HG02623 (cell line): ENCODE measurements at regions not wholly inside any gene's neighbourhood (a gene's known extent, or its start where the extent isn't known, plus 50 kb on each side); places are given as distances from the start of the nearest gene placed in this dataset.

ENCODE experiments used
- ATAC-seq: cut with Tn5 transposase; IDR thresholded peaks from one replicate; pipeline ENCODE4 v1.9.1; 2021; ENCODE audit warnings: moderate library complexity; ENCODE audit not compliant: unreplicated experiment

DNA sequence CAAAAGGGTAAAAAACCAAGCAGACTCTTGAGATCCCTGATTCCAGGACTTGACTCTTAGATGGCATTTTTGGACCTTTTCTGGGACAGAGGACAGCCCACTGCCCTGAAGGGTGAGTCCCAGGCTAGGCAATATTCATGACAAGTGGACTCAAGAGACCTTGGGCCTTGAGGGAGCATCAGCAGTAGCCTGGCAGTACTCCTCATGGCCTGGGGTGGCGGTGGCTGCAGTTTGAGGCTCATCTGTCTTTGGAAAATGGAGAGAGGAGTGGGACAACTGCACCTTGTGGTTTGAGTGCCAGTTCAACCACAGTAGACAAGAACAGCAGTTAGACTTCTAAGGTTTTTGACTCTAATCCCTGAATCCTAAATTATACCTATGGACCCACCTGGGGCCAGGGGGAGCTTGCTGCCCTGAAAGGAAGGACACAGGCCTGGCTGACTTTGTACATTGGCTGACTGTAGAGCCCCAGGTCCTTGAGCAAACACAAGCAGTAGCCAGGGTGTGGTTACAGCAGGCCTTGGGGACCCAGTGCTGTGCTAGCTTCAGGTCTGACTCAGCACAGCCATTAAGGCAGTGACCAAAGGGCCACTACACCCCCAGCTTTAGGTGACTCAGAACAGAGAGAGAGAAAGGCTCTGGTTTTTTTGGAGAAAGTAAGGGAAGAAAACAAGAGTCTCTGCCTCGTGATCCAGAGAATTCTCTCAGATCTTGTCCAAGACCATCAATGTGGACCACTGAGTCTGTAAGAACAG, 1023.2 kb downstream of the KCNT2 start:
- ATAC-seq: no peak

DNA sequence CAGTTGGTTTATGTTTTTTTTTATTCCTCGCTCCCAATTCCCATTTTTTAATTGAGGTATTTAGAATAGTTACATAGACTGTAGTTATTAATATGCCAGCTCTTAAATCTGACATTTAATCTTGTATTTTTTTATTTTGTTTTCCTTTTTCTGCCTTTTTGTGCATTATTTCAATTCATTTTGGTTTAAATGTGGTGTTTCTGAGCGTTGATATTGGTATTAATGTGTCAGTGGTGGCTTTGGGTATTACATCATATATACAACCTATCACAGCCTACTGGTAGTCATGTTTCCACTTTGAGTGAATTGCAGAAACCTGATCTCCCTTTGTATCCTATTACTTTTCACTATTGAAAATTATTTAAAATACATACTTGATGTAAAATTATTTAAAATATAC, 1027.3 kb downstream of the KCNT2 start:
- no peak for ATAC-seq

DNA sequence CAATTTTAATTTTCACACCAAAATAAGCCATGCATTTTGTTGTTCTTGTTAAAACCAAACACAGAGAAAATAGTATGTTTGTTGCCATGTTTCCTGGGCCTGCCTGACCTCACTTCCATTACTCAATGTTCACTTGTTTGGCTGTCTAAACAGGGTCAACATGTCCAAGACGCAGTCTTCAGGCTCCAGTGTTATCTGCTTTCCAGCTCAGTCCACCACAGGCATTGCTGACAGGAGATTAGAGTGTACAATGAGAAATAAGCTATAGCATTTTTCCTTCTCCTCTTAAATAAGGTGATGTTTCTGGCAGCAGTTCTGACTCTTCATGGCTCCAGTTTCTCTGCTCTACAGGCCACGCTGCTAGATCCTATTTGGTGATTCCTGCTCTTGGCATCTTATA, 1030.5 kb downstream of the KCNT2 start:
- no peak for ATAC-seq

DNA sequence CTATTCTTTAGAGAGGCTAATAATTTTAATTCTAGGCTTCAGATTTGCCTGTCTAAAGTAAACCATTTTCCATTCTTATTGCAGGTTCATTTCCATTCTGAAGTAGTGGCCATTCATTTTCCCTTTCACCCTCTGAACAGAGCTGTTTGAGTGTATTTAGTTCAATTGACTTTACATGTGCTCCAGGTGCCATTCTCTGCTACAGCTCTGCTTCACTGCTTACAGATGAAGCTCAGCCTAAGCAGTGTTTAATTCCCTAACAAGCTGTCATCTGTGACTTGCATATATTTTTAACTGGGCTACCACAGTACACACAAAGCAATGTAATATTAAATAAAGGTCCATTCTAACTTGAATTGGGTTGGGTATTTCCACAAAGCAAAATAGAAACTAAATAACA, 1031.6 kb downstream of the KCNT2 start:
- no peak for ATAC-seq

DNA sequence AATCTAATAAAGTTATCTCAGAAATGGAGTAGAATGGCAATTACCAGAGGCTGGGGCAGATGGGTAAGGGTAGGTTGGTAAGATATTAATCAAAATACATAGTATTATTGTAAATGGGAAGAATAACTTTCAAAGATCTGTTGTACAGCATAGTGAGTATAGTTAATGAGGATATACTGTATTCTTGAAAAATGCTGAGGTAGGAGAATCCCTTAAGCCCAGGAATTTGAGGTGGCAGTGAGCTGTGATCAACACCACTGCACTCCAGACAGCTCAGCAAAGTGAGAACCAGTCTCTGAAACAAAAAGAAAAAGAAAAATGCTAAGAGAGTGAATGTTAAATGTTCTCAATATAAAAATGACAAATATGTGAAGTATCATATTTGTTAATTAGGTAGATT, 1033.7 kb downstream of the KCNT2 start:
- ATAC-seq: no peak

DNA sequence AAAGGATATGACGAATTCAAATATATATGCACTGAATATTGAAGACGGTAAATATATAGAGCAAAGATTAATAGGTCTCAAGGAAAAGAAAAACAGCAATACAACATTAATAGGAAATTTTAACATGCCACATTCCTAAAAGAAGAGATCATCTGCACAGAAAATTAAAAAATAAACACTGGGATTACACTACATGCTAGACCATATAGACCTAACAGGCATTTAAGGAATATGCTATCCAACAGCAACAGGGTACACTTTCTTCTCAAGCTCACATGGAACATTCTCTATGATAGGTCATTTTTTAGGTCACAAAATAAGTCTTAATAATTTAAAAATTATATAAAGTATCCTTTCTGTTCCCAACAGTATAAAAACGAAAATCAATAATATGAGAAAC, 1038.3 kb downstream of the KCNT2 start:
- no peak for ATAC-seq

DNA sequence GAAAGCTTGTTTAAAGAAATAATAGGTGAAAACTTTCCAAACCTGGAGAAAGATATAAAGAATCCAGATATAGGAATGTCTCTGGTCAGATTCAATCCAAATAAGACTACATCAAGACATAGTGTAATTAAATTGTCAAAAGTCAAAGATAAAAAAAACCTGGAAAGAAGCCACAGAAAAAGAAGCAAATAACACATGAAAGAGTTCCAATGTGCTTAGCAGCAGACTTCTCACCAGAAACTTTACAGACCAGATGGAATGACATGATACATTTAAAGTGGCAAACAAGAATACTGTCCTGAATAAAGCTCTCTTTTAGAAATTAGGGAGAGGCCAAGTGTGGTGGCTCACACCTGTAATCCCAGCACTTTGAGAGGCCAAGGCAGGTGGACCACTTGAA, 1039.9 kb downstream of the KCNT2 start:
- no peak for ATAC-seq

DNA sequence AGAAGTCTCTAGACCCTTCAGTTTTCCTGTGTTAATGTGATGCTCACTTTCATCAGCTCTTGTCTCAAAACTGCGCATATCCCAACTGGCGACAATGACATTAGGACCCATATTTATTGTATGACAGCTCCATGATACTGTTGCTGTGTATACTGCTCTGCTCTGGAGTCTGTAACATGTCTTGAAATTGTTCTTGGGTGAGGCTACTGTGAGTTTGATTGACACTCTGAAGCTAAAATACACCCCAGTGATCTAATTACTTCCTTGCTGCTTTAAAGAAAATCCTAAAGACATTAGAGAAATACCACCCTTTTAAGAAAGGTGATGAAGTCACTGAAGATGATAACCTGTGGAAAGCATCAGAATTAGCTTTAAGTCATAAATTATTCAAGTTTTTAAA, 1046.2 kb downstream of the KCNT2 start:
- ATAC-seq: no peak

DNA sequence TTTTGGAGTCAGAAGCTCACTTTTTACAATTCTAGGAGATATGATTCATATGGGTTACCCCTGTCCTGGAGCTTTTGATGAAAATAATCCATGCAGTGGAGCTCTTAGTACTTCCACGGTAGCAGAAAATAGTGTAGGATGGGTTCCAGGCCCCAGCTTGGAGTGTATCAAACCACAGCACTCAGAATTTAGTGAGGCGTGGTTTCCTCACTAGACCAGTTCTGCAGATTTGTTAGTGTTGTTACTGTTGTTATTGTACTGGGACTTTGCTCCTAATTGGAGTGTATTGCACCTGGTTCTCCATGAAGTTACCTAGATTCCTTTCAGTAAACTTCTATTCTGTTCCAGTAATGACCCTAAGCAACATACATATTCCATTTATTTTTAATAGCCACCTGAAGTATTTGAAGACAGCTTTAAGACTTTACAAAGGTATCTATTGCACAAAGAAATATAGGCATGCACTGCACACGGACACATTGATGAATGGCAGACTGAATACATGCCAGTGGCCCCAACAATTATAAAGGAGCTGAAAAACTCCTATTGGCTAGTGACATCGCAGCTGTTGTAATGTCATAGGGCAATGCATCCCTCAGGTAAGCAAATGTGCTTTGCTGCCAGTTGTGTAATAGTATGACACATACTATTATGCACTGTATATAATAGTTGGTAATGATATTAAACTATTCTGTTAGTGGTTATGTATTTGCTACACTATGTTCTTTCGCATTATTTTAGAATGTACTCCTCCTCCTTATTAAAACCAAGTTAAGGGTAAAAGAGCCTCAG, 1058.0 kb downstream of the KCNT2 start:
- ATAC-seq: no peak

DNA sequence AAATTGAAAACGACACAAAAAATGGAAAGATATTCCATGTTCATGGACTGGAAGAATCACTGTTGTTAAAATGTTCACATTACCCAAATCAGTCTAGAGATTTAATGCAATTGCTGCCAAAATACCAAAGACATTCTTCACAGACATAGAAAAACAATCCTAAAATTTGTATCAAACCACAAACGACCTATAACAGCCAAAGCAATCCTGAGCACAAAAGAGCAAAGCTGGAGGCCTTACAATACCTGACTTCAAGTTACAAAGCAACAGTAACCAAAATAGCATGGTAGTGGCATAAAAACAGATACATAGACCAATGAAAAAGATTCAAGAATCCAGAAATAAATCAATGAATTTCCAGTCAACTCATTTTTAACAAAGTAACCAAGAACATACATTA, 1077.3 kb downstream of the KCNT2 start:
- no peak for ATAC-seq

DNA sequence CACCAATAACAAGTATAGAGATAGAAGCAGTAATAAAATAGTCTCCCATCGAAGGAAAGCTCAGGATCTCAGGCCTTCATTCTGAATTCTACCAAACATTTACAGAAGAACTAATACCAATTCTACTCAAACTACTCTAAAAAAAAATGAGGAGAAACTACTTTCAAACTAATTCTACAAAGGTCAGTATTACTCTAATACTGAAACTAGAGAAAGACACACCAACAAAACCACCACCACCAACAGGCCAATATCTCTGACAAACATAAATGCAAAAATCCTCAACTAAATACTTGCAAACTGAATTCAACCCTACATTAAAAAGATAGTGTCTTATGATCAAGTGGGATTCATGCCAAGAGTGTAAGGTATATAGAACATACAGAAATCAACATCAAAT, 1078.4 kb downstream of the KCNT2 start:
- no peak for ATAC-seq

DNA sequence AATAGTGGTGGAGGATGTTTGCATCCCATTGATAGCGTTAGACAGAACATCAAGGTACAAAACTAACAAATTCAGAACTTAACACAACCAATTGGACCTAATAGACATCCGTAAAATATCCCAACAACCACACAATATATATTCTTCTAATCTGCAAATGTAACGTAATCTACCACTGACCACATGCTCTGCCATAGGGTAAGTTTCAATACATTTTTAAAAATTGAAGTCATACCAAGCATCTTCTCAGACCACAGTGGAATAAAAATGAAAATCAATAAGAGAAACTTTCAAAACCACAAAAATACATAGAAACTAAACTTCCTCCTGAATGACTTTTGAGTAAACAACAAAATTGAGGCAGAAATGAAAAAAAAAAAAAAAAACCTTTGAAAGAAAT, 1087.5 kb downstream of the KCNT2 start:
- no peak for ATAC-seq

DNA sequence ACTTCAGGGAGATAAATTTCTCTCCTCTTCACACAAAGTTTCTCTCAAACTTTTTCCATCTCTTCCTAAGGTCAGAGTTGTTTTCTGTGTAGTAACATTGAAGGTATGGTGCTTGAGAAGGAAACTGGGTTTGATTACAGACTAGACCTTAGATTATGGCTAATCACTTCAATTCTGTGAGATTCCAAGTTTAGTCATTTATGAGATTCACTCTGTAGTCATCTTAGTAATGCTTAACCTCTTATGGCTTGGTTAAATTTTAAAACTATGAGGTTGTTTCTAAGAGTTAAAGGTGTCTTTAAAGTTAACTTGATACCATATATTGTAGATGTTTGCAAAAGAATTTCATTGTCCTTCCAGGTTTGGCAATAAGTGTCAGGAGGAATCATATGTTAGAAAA, 1092.2 kb downstream of the KCNT2 start:
- ATAC-seq: no peak

DNA sequence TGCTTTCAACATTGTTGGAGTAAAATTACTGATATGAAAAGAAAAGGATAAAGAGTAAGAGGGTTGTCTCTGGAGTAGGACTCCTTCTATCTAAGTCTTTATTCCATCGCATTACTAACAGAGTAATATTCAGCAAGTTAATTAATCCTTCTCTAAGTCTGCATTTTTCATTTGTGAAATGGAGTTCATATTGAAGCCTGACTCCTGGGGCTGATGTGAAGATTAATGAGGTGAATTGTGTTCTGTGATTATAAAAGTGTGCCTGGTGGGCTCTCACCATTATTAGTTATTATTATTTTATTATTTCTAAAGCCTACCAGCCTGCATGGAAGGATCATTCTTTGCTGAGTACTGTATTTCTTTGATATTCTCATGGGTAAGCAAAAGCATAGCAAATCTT, 1096.7 kb downstream of the KCNT2 start:
- no peak for ATAC-seq

DNA sequence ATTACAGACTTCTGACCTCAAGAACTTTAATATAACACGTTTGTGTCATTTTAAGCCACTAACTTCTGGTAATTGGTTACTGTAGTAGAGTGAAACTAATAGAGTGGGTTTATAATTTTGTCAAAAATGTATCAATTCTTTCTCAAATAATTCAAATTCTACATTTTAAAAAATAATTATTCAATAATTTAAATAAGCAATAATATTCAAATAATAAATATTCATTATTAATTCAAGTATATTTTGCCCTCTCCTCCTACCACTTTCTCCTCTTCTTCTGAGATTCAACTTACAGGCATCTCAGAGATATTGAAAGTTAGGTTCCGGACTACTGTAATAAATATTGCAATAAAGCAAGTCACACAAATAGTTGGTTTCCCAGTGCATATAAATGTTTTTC, 1107.1 kb downstream of the KCNT2 start:
- no peak for ATAC-seq

DNA sequence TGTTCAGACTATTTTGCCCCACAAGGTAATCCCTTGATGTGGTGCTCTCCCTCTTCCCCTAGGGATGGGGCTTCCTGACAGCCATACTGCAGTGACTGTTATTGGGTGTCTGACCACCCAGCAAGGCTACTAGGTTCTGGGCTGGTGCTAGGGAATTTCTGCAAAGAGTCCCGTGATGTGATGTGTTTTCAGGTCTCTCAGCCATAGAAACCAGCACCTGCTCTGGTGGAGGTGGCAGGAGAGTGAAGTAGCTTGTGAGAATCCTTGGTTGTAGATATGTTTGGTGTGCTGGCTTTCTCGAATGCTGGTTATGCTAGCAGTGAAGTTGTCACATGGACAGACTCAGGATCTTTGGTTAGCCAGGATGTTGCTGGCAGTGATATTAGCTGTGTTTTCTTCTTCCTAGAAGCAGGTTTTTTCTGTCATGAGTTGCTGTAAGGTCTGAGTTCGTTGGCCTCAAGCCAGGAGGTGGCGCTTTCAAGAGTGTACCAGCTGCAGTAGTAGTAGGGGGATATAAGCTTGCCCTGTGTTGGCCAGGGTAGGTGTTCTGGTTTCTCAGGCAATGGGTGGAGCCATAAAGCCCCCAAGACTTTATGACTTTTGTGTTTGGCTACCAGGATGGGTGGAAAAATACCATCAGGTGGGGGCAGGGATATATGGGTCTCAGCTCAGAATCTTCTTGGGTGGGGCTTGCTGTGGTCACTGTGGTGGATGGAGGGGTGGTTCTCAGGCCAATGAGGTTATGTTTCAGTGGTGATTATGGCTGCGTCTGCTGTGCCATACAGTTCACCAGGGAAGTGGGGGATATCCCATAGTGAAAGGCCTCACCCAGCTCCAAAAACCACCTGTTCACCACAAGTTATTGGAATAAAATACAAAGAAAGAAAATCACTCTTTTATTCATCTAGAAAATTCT, 1112.3 kb downstream of the KCNT2 start:
- ATAC-seq: no peak

DNA sequence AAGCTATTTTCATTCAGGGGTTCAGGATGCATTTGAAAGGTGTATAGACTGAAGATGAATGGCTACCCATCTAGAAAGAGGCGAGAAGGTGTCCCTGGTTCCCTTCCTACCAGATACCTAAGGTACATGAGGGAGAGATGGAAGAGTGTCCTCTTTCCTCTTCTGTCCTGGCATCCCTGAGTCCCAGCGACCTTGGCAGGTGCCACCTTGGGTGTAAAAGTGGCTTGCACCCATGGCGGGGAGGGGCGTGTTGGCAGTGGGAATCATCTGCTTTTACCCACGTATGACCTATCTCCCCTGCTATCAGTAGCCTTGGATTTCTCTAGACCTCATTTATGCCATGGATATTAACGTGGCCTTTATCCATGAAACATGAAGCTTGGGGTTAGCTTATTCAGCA, 1126.1 kb downstream of the KCNT2 start:
- no peak for ATAC-seq

DNA sequence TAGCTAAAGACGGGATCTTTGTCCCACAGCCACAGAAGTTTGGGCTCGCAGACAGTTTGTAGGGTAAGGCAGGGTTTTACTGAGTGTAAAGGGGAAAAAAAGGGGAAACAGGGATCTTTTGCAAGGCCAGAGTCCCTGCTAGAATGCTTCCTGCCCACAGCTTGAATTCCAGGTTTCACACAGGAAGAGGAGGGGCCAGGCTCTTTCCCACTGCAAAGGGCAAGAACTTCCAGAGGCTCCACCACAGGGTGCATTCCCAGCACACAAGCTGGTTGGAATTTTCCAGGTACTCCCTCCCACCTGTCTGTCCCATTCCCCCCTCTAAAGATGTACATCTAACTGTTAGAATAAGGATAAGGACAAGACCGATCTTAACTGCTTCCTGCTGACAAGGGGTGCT, 1126.9 kb downstream of the KCNT2 start:
- no peak for ATAC-seq

DNA sequence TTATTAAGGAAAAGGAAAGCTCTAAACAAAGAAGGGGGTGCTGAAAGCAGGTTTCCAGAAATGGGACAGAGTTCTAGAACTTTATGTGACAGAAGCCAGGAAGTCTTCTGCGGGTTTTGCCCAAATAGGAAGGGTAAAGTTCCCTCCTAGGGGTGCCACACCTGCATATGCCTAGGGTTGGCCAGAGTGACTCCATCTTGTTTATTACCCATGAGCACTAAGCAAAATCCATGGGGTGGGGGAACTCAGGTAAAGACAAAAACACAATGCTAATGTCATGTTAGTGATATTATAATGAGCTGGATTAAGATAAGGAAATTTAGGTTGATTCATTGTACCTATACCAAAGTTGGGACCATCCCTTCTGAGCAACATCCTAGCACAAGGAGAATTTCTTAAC, 1132.7 kb downstream of the KCNT2 start:
- no peak for ATAC-seq

DNA sequence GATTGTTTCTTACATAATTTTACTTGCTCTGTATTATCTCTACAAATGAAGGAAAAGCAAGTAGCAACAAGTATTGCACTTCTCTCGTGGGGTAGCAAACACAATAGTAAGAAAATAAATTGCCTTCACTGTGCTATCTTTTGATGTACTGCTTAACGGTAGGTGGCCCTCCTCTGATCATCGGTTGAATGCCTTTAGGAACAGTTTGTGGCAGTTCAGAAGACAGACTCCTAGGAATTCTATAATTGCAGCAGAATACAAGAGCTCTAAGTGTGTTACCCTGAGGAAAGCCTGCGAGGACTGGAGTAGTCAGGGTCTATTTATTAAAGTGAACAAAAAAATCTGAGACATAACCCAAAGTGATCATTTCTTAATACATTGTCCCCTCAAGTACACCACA, 1135.9 kb downstream of the KCNT2 start:
- ATAC-seq: no peak

DNA sequence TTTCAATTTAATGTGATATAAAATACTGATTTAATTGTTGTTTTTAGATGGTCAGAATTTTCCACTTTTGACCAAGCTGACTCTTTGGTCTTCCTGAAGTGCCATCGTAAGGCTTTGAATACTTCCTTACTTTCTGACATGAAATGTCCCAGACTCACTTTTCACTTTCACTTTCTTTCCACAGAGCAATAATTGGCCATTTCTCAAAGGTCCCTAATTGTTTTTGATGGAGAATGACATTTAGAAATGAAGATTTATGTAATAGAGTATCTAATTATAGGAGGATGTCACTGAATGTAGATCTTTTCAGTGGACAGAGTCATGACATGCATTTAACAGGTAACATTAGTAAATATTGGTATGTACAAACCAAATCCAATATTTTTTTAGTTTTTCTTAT, 1141.6 kb downstream of the KCNT2 start:
- ATAC-seq: no peak

DNA sequence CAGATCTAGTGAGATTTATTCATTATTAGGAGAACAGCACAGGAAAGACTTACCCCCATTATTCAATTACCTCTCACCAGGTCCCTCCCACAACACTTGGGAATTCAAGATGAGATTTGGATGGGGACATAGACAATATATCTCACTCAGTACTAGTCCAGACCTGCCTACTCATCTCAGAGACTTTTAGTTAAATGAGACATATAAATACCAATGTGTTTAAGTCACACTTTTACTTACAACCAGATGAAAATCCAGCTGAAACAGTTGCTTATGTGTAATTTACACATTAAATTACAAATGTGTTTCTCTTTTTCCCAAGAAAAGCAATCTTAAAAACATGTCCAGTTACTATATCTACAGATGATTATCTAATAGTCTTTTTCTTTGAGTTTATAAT, 1145.6 kb downstream of the KCNT2 start:
- no peak for ATAC-seq
